ENCODE measurements at regions not wholly inside any gene's neighbourhood (a gene's known extent, or its start where the extent isn't known, plus 50 kb on each side); places are given as distances from the start of the nearest gene placed in this dataset.
A peak's percentile ranks its signal among the peaks of the same experiment; 100 is the strongest.

DNA sequence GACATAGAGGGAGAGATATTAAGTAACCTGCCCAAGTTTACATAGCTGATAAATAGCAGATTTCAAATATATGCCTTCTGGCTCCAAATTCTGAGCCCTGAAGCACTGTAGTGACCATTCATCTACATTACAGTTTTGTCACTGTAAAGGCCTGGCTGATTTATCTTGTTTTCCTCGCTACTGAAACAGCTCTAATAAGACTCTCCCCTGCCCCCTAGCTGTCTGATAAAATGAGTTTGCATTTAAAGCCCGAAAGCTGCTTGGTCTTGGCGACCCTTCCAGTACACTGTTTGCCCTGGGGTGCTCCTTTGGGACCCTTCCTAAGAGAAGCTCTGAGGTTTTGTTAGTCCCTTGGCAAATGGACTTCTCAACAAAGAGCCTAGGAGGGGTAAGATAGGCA is 59.7 kb upstream of the RAB11FIP2 start:
- DNase-seq: peak; percentile 4

DNA sequence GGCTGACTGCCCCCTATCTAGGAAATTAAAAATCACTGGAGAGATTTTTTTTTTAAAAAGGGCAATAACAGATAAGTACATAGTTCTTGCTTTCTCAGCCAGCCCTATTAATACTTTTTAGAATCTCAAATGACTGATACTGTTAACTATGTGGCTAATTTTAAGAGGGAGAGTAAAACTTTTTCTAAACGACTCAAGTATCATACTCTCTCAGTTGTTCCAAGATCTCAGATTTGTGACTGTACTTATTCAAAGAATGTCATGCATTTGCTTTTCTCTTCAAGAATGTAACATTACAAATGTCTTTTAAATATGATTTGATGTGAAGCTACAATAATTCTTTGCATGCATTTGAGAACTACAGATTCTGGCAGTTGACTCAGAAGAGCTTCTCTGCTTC is 55.4 kb upstream of the RAB11FIP2 start:
- DNase-seq: no peak

DNA sequence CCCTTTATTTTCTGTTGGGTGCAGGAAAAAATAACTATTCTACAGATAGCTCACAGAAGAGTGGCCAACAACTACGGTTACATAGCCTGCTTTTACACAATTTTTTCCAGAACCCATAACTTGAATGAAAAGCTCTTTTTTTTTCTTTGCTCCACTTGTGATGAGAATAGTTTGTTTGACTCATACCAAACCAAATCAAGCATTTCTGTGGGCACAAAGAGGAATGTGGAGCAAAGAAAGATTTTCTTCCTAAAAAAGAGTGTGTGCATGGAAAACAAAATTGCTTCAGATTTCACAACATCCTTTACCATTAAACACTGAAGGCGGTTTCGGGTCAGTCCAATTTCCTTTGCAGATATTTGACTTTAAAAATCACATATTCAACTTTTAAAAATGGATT is 54.8 kb upstream of the RAB11FIP2 start:
- DNase-seq: no peak

Measured in activated CD4-positive, alpha-beta T cell treated with anti-CD3 and anti-CD28 coated beads, Interleukin-2, Interleukin-6, amounts not matched to agents 100 ng/mL and 50 ng/mL, durations not matched to agents 16 hours and 8 hours (primary cell).